ENCODE measurements at regions not wholly inside any gene's neighbourhood (a gene's known extent, or its start where the extent isn't known, plus 50 kb on each side); places are given as distances from the start of the nearest gene placed in this dataset.
"Not testable (repeated sequence)": the region's sequence is repeated elsewhere in the genome, so short reads cannot be mapped to it uniquely, and the experiment has no call there.

DNA sequence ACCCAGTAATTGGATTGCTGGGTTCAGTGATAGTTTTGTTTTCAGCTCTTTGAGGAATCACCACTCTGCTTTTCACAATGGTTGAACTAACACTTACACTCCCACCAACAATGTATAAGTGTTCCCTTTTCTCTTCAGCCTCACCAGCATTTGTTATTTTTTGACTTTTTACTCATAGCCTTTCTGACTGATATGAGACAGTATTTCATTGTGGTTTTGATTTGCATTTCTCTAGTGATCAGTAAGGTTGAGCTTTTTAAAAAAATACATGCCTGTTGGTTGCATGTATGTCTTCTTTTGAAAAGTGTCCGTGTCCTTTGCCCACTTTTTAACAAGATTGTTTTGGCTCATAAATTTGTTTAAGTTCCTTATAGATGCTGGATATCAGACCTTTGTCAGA lies 185.7 kb upstream of the CCNH start:
- no peak for DNase-seq

DNA sequence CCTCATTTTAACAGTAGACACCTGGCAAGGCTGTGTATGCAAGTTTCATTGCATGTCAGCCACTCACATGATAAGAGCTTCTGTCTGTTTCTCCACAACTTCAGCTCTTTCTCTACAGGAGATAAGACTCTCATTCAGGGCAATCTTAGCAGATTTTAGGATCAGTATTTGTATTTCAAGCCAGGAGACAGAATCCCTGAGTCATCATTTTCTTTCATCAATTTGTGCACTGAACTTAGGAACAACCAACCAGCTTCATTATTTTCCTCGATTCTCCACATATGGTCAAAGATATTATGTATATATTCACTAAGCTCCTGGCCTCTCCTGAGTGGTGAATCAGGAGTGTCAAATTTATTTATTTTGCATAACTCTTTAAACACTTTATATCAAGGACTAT lies 181.8 kb upstream of the CCNH start:
- DNase-seq: no peak

DNA sequence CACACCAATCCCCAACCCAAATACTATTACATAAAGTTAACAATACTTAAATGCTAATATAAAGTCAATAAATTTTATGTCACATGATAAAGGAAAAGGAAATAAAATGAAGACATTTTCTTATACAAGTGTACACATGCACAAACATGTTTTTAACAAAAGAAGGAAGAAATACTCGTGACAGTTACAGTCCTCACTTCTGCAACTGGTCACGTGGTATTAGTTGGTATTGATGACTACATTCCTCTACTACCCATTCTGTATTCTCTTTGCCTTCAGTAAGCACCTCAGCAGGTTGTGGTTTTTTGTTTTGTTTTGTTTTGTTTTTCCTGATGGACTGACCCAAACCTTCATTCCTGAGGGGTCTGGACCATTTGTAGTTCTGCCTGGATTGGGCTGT lies 176.9 kb upstream of the CCNH start:
- no peak for DNase-seq

DNA sequence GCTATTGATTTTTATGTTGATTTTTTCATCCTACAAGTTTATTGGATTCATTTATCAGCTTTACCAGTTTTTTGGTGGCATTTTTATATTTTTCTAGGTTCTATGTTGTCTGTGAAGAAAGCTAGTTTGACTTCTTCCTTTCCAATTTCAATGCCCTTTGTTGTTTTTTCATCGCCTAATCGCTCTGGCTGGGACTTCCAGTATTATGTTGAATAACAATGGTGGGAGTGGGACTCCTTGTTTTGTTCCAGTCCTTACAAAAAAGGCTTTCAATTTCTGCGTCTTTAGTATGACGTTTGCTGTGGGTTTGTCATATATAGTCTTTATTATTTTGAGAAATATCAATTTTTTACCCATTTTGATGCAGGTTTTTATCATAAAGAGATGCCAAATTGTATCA lies 175.6 kb upstream of the CCNH start:
- no peak for DNase-seq

DNA sequence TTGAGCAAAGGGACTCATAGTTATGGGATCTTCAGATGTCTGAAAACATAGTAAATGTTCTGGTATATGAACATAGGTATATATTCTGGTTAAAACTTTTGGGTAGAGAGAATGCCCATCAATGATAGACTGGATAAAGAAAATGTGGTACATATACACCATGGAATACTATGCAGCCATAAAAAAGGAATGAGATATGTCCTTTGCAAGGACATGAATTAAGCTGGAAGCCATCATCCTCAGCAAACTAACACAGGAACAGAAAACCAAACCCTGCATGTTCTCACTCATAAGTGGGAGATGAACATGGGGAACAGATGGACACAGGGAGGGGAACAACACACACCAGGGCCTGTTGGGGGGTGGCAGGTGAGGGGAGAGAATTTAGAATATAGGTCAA lies 171.0 kb upstream of the CCNH start:
- DNase-seq: not testable (repeated sequence)

DNA sequence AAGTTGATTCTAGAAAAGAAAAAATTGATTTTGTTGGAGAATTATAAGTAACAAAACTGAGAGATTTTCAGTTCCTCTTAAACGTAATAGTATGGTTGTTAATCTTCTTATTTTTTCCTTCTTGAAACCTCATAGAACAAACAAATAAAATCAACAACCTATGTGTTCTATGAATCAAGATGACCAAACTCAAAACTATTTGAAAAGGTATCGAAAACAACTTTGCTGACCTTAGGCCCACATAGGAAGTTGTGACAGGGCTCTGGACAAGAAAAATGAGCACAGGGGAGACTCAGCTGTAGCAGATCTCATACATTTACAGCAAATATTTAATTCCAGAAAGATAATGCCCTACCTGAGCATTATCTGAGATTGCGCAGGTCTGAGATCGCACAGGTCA lies 169.4 kb upstream of the CCNH start:
- no peak for DNase-seq

DNA sequence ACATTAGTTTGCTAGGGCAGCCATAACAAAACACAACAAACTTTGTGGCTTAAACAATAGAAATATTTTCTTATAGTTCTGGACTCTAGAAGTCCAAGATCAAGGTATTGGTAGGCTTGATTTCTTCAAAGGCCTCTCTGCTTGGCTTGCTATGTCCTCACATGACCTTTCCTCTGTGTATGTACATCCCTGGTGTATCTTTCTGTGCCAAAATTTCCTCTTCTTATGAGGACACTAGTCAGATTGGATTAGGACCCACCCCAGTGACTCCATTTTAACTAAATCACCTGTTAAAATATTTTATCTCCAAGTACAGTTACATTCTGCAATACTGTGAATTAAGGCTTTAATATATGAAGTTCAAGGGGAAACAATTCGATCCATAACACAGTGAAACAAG lies 168.9 kb upstream of the CCNH start:
- no peak for DNase-seq

DNA sequence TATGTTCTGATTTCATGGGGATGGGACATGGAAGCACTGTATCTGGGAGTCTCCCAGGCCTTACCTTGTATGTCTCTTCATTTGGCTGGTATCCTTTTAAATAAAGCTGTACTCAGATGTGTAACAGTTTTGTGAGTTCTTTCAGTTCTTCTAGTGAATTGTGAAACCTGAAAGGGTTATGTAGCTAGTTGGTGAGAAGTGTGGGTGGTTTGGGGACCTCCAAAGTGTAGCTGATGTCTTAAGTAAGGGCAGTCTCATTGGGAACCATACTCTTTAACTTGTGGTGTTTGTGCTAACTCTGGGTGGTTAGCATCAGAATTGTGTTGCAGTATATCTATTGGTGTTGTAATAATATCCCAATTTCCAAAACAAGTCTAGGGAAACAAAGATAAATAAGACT lies 166.9 kb upstream of the CCNH start:
- DNase-seq: no peak

DNA sequence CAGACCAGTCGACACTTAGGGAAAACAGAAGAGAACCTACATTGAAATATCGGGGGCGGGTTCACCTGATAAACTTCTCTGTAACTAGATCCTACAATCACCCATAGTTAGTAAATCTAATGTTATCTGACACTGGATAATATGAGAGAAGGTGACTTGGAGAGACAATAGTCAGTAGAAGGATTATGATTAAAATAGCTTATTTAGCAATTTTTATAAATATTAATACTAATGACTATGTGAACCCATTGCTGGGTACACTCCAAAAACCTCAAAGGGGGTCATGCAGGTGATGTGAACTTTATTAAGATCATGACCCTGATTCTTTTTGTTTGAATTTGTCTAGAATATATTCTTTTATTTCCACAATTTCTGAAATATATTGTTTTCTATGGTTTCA lies 164.1 kb upstream of the CCNH start:
- DNase-seq: no peak

DNA sequence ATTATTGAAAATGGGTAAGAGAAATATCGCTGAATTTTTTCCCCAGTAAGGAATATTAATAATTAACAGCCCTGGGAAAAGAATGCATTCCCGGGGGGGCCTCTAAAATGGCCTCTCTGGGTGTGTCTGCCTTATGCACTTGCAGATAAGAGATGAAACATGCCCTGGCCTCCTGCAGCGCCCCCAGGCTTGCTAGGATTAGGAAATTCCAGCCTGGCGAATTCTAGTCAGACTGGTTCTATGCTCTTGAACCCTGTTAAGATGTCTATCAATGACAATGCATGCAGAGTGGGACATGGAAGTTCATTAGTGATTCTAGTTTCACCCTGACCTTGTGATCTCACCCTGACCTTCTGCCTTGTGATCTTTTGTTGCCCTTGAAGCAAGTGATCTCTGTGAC lies 163.6 kb upstream of the CCNH start:
- not testable (repeated sequence) for DNase-seq

DNA sequence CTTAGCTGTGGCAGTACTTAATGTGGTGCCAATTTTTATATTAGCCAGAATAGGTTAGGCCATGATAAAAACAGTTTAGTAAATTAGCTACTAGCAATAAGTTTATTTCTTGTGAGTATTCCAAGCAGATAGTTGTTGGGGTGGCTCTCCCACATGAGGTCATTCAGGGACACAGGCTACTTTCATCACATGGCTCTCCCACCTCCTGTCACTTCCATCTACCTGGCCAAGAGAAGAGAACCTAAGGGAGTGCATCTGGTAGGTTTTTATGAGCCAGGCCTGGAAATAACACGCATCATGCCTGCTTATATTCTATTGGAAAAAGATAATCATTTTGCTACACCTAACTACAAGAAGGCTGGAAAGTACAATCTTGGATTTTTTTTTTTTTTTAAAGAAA lies 161.4 kb upstream of the CCNH start:
- no peak for DNase-seq

DNA sequence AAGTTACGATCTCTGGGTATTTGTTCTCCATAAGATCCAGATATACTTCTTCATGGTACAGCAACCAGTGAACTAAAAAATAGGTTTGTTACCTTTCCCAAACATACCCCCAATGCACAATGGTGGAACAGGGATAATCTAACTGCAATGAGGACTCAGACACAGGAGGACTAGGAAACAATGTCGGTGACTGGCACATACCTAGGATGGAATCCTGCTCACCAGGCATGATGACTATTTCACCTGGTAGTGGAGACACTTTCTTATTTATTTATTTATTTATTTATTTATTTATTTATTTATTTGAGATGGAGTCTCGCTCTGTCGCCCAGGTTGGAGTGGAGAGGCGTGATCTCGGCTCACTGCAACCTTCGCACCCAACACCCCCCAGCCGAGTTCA lies 159.9 kb upstream of the CCNH start:
- no peak for DNase-seq

DNA sequence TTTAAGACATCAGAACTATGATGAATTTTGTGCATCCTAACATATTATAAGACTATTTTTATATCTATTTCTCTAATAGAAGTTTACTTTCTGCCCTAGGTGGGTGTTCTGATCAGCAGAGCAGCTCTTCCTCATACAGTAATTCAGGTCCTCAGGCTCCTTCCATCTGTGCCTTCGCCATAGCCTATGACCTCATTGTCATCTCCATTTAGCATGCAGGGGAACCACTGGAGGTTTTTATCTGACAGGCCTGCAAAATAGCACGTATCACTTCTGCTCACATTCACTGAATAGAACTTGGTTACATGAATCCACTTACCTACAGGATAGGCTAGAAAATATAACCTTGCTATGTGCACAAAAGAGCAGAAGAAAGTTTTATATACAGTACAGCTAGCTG lies 159.4 kb upstream of the CCNH start:
- no peak for DNase-seq

DNA sequence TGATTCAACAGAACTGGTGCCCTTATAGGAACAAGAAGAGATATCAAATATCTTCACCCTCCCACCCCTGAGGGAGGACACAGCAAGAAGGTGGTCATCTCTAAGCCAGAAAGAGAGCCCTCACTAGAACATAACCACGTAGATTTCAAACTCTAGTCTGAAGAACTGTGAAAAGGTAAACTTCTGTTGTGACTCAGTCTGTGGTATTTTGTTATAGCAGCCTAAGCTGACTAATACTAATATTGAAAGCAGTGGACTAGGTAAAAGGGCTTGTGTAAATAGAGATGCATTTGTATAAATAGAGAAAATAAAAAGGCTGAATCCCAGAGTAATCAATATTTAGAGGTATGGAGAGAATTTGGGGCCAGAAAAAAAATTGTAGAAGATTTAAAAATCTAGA lies 157.6 kb upstream of the CCNH start:
- DNase-seq: no peak

DNA sequence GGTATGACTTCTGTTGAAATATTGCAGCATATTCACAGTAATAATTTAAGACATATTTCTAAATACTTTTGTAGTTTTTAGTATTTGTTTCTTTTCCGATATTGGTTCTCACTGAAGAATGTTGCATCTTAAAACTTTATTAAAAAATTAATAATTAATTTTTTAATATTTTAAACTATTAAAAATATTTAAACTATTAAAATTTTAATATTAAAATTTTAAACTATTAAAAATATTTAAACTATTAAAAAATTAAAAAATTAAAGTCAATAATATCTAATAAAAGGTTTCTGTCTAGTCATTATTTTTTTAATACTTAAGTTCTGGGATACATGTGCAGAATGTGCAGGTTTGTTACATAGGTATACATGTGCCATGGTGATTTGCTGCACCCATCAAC lies 149.3 kb upstream of the CCNH start:
- no peak for DNase-seq

DNA sequence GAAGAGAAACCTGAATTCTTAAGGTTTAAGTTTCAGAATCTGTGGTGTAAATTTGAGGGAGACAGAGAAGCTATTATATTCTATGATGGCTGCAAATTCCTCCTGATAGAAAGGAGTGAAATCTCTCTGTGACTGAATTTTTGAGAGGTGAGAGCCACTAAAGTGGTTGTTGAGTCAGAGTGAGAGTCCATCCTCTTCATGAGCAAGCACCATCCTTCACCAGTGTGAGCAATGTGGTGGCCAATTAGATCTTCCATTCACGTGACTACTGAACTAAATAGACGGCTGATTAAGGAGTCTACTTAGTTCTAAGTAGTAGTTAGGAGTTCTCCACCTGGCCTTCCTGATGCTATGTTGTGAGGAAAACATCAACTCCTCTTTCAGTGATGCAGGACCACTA lies 147.8 kb upstream of the CCNH start:
- no peak for DNase-seq

DNA sequence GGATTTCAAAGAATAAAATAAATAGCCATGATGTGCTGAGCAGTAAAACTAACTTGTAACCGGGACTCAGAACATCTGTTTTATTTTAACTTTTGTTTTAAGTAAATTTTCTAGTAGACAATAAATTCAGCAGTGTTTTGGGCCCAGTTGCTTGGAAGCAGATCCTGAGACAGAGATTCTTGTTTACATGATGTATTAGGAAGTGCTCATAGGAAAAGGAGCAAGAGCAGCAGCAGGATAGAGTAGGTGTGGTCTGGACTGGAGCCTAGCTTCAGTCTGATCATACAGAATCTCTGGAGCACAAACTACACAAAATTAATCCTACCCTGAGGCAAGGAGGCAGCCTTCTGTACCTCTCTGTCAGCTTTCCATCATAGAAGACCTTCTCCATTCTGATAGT lies 139.2 kb upstream of the CCNH start:
- no peak for DNase-seq

DNA sequence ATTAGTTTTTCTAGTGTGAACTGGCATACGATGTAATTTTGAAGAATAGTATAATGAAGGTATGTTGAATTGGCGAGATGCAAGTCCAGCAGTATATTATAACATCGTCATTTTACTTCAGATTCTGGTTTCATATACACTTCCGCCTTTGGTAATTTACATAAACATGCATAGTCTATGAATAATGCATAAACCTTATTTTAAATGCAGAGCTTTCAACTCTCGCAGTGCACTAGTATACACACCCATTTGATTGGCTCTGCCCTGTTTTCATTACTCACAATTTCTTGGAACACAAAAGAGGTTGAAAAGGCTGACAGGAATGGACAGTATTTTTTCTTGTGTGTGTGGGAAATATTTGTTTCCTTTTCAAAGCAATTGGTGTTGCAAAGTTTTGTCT lies 128.9 kb upstream of the CCNH start:
- DNase-seq: no peak

DNA sequence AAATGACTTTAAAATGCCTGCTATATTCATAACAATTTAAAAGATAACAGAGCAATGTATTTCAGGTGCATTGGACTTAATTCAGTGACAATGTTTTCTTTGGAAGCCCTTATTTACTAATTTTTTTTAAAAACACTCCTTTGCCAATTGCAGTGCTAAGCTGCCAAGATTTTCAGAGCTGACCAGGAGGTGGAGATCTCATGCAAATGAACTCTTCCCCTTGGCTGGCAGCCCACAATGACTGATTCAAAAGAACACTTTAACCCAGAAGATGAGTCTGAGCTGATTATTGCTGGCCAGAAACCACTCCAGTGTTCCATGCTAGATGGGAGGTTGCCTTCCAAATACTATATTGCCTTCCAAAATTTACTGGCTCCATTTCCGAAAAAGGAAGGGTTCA lies 128.3 kb upstream of the CCNH start:
- DNase-seq: no peak

DNA sequence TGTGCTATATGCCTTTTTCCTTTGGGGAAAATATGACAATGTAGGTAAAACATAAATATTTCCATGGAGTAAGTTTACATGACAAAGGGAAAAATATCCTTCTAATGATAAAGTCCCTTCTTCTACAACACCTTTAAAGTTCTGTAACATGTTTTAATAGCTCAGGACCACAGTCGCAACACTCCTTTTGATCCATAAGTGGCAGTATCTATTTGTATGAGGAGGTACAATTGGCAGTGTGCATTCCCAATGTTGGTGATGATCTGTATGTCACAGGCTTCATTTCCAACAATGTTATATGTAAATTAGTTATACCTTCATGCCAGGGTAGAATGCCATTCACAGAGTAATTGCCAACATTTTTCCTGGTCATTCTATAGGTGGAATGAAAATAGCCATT lies 127.1 kb upstream of the CCNH start:
- no peak for DNase-seq

DNA sequence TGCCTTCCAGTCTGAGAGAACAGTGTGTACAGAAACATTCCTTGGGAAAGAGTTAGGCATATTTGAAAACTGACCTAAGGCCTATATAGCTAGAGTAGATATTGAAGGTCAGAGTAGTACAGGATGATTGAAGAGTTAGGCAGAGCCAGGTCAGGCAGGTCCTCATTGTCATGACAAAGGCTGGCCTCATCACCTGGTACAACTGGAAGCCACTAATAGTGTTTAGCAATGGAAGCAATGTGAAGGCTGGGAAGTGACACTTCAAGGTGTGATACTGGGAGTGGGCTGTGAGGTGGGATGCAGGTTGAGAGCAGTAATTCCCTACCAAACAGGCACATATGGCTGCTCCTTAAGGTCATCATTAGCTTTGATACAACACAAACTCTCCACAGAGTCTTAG lies 123.6 kb upstream of the CCNH start:
- no peak for DNase-seq

DNA sequence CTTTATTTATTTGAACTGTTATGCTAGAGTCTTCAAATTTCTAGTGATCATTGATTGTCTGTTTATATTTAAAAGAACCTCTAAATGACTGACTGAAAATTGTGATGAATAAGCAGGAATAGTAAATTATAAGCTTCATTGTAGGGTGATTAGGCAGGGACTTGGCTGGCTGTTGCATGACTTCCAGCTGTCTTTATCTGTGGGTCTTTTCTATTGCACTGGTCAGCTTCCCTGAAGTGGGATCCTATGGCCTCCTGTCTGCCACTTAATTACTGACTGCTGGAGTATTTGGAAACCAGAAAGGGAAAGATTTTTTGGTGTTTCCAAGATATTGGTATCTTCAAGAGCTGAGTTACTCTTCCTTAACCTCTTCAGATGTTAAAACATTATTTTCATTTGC lies 123.0 kb upstream of the CCNH start:
- DNase-seq: no peak

DNA sequence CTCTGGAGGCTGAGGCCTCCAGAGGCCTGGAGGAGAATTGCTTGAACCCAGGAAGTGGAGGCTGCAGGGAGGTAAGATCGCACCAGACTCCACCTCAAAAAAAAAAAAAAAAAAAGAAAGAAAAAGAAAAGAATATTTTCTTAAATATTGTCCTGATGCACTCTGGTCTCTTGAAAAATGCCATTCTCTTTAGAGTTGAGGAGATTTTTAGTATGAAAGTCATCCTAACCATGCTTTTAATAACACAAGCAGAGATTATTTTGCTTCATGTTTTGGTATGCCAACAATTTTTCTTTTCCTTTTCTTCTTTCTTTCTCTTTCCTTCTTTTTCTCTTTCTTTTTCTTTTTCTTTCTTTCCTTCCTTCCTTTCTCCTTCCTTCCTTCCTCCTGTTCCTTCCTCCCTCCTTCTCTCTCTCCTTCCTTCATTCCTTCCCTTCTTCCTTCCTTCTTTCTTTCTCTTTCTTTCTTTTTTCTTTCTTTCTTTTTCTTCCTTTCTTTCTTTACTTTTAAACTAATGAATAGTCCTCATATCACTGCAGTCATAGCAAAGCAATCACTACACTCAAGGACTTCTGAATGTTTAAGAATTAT lies 116.9 kb upstream of the CCNH start:
- no peak for DNase-seq

DNA sequence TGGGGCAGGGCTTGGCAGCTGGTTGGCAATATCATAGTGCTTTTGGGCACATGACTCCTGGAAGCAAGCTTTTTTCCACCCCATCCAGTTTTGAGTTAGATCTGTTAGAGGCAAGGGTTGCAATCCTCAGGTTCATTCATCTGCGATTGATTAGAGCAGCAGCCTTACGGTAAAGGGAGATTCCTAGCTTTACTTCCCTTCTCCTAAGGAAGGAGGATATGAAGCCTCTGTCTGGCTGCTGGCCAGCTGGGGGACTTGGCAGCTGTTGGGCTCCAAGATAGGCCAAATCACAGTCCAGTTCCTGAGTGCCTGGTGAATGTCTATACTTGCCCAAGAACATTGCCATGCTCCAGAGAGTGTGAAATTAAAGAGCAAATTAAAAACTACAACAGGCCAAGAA lies 113.4 kb upstream of the CCNH start:
- no peak for DNase-seq

DNA sequence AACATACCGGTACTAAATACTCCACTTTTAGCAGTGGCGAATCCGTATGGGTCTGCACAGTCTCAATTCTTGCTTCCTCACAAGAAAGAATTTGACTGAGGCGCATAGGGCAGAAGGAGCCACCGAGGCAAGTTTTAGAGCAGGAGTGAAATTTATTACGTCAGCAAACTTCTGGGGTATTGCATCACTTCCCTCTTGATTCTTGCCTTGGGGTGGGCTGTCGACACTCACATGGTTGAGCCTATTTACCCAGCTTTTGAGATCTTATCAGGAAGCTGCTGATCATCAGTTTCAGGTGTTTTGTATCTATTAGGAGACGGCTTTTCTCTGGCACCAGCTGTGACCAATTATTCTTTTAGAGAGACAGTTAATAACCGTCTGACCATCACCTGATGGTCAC lies 111.5 kb upstream of the CCNH start:
- no peak for DNase-seq

DNA sequence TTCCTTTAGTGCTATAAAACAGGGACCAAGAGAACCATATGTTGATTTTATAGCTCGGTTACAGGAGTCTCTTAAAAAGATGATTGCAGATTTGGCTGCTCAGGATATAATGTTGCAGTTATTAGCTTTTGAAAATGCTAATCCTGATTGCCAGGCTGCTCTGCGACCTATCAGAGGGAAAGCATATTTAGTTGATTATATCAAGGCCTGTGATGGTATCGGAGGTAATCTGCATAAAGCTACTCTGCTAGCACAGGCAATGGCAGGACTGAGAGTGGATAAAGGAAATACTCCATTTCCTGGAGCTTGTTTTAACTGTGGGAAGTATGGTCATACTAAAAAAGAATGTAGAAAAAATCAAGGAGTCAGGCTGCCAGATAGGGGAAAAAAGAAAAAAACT lies 99.0 kb upstream of the CCNH start:
- not testable (repeated sequence) for DNase-seq

Data from activated CD4-positive, alpha-beta T cell treated with anti-CD3 and anti-CD28 coated beads for 48 hours (primary cell).